Stimulated activated CD4-positive, alpha-beta T cell treated with anti-CD3 and anti-CD28 coated beads, Interleukin-15, amount 100 ng/mL, for 1 hour (primary cell): ENCODE measurements at regions not wholly inside any gene's neighbourhood (a gene's known extent, or its start where the extent isn't known, plus 50 kb on each side); places are given as distances from the start of the nearest gene placed in this dataset.
"Not testable (repeated sequence)": the region's sequence is repeated elsewhere in the genome, so short reads cannot be mapped to it uniquely, and the experiment has no call there.

ENCODE experiments used
- DNase-seq, 2 donors: peaks; one replicate each; pipeline ENCODE4 v3.0.0-alpha.2; 2020; ENCODE audit warnings: low read depth in 1 of 2, low spot score in 1 of 2

- no peak for DNase-seq
Observed at GRCh38 chr5:57659886-57660285, 177.3 kb upstream of the ACTBL2 start.

DNA sequence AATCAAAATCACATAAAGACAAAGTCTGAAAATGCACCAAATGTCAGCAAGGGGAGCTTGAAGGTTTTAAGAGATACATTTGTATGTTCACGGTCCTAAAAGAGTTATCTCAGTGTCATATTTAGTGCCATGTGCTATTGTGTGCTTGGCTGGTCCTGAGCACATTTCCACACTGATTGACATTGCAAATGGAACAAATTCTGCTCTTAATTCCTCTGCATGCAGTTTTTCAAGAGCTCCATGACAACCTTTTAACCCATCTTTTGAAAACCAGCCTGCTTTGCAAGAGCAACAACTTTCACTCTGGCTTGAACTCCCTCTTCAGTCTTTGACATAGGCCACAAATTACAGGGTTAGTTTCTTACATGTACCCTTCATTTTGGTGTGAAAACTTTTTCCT, 175.4 kb upstream of the ACTBL2 start:
- no peak for DNase-seq

- DNase-seq = no peak
Observed at GRCh38 chr5:57655228-57655627, 172.6 kb upstream of the ACTBL2 start.

- no peak for DNase-seq
Observed at GRCh38 chr5:57653636-57654290, 171.2 kb upstream of the ACTBL2 start.

DNA sequence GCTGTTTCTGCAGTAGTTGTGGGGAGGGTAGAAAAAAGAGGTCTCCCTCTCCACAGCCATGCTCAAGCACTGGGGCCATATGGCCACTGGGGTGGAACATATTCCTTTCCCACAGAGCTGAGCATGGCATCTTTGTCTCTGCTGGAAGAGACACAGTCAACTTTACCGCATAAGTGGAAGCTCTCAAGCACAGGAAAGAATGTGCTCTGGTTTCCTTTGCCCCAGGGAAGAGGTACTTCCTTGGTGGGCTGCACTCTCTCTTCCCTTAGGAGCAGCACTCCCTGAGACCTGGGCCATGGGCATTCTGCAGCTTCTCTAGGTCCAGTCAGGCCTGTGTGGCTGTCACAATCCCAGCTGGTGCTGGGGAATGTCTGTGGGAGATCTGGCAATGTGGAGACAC, 168.5 kb upstream of the ACTBL2 start:
- DNase-seq = no peak

GRCh38 chr5:57650360-57651069, 167.9 kb upstream of the ACTBL2 start:
- no peak for DNase-seq

- no peak for DNase-seq
Observed at GRCh38 chr5:57642698-57643097, 160.1 kb upstream of the ACTBL2 start.

DNA sequence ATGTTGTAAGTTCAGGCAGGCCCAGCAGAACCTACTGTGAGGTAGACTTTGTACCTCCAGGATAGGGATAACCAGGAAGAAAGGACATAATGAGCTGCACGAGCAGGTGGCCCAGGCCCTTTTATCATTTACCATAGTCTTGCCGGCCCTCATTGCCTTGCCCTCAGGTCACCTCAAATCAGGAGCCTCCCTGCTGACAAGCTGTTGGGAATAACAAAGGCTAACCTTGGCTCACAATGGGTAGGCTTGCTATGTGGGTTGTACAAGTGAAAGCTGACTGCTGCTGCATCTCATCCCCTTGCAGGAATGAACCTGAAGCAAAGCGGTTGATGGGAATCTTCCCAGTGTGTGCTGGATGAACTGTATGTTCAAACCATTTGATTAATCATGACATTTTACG, 159.5 kb upstream of the ACTBL2 start:
- DNase-seq = no peak

DNA sequence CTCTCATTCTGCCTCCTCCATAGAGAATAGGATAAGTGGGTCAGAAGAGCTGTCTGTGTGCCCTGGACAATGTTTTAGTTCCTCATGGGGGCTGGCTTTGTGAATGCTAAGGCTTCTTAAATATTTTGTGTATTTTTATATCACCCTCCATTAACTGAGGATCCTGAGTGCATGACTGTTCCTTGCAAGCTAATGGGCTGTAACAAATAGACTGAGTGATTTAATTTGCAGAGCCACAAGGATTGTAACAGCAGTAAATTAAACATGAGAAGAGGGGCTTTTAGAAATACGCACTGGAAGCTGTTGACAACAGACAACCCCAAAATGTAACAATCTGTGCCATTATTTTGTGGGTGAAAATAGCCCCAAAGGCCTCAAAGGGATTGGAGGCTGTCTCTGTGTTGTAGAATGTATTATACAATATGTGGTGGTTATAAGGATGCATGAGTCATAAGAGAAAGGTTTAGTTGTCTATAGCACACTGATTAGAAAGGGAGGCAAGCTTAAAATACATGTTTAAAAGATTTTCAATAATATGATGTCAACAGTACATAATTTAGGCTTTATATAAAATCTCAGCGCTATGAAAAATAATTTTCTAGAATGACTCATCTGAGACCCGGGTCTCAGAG, 152.7 kb upstream of the ACTBL2 start:
- DNase-seq = no peak

- no peak for DNase-seq
Observed at GRCh38 chr5:57632937-57633336, 150.3 kb upstream of the ACTBL2 start.

GRCh38 chr5:57631139-57631538, 148.5 kb upstream of the ACTBL2 start:
- DNase-seq = not testable (repeated sequence)

GRCh38 chr5:57627661-57628060, 145.1 kb upstream of the ACTBL2 start:
- DNase-seq = no peak

DNA sequence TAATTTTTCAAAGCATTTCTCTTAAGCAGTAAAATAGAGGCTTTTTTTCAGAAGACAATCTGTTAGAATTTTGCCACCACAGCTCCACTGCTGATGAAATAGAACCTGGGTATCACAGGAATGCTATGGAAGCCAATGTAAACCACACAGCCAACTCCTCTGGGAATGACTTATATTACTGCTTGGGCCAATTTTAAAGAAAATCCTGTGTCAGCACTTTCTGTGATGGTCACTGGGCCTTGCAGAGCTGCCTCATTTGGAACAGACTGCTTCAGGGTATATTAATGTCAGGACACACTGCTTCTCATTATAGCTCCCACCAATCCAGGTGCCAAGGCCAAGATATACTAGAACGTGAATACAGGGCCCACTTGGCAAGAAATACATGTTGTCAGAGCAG, 144.1 kb upstream of the ACTBL2 start:
- DNase-seq = no peak

- DNase-seq = no peak
Observed at GRCh38 chr5:57621624-57622023, 139.0 kb upstream of the ACTBL2 start.

DNA sequence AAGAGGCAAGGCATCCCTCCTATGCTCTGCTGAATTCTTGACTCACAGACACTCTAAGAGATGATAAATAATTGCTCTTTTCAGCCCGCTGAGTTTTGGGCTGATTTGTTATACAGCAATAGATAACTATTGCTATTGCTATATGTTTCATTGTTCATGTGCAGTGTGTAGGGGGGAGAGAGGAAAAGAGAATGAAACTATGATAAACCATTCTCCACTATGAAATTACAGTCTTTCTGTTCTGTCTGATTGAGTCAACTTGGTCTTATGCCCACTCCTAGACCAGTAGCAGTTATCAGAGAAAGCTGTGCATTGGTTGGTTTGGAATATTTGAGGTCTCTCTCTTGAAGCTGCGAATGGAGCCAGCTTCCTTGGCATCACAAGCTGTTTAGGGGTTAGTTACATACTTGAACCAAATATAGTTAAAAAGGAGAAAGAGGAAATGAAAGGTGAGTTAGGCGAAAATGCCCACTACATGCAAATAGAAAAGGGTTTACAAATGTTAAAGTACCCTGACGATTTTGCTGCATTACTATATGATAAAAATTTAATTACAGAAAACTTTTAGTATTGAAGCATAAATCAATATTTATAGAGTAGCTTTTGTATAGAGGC, 136.3 kb upstream of the ACTBL2 start:
- DNase-seq = no peak

DNA sequence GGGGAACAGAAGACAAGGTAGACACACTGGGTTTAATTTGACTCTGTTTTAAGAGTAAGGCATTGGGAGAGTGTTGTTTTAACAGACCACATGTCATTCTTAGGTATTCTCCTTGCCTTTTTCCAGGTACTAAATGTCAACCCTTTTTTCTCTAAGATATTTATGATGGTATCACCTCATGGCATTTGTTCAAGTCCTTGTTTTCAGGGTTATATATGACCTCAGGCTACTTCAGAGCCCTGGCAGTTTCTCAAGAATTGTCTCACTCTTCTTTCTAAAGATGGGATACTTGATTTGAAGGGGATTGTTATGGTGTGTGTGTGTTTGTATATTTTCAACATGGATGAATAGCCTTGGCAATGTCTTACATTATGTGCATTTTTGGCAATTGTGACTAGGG, 131.1 kb upstream of the ACTBL2 start:
- no peak for DNase-seq

GRCh38 chr5:57611177-57611576, 128.6 kb upstream of the ACTBL2 start:
- no peak for DNase-seq

DNA sequence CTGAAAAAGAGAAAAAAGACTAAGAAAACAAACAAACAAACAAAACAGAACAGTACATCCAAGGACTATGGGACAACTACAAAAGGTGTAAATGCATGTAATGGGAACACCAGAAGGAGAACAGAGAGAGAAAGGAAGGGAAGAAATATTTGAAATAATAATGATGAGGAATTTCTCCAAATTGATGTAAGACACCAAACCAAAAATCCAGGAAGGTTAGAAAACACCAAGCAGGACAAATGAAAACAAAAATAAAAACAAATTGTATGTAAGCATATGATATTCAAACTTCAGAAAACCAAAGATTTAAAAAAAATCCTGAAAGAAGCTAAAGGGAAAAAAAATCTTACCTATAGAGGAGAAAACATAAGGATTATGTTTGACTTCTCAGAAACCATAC, 125.9 kb upstream of the ACTBL2 start:
- no peak for DNase-seq

DNA sequence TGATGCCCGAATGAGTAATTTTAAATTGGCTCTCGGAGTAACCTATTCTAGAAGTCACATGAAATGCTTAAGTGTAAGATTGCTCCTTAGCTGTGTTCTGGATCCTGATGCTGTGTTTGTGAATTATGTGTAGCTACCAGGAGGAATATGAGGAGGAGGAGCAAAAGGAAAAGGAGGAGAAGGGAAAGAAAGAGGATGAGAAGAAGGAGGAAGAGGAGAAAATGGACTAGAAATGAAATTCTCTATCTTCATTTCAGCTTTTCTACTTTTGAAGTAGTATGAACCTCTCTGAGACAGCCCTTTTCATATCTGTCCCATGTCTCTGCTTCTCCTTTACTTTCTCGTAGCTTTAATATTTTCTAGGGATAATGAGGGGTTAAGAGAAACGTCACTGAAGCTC, 119.4 kb upstream of the ACTBL2 start:
- no peak for DNase-seq

DNA sequence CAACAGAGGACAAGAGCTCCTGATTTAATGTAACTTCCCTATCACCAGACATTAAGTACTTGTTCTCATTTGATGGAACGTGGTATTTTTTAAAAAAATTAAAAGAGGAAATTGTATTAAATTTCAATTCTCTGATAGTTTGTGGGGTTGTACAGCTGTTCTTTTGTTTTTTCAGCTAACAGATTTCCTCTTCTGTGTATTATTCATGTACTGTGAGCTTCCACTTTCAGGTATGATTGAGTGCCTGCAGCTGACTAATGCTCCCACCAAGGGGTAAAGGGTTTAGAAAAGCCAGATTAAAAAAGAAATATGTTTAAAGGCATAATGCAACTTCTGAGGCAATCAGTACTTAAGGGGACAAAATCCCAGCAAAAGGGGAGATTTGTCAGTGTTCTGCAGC, 117.7 kb upstream of the ACTBL2 start:
- DNase-seq = no peak

DNA sequence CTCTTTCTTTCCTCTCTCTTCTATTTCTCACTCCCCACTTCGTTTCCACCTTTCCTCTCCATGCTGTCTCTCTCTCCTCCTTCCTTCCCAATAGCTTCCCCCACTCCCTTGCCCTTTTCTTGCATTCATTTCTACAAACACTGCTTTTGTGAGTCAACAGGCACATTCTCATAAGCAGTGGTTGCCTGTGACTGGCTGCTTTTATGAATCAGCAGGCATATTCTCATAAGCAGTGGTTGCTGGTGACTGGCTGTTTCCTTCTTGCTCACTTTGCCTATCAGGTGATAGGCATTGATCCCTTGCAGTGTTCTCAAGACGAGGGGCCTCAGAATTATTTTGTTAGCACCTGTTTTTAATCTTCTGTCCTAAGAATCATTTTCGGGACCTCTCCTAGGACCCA, 116.1 kb upstream of the ACTBL2 start:
- DNase-seq = no peak

- no peak for DNase-seq
Observed at GRCh38 chr5:57598097-57598496, 115.5 kb upstream of the ACTBL2 start.
